ENCODE measurements at regions not wholly inside any gene's neighbourhood (a gene's known extent, or its start where the extent isn't known, plus 50 kb on each side); places are given as distances from the start of the nearest gene placed in this dataset.

DNA sequence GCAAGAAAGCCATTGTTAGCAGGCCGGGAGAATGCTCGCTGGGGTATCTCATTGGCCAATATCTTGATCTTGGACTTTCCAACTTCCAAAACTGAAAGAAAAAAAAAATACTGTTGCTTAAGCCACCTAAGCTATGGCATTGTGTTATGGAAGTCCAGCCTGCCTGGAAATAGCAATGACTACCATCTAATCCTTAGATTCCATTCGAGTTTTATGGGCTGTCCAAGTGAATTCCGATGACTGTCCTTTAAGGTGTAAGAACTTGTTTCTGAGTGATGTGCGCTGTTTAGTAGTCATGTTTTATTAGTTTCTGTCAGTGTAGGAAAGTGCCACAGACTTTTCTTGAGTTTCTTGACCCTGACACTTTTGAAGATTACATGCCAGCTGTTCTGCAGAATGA lies 762.6 kb downstream of the USP25 start:
- Mint-ChIP-seq H3K9me3 (peaks cover 9% of the 10 kb centered on the region), H3K36me3 (ENCODE audit: low read depth) (no peaks in the 10 kb centered on the region), H3K4me3 (no peak overlapping the region), H3K27ac (no peak overlapping the region), H3K27me3 (no peaks in the 10 kb centered on the region), H3K4me1 (ENCODE audit: low read depth) (no peaks in the 10 kb centered on the region)
- intact Hi-C loops (cut with micrococcal nuclease) = no loop called here

DNA sequence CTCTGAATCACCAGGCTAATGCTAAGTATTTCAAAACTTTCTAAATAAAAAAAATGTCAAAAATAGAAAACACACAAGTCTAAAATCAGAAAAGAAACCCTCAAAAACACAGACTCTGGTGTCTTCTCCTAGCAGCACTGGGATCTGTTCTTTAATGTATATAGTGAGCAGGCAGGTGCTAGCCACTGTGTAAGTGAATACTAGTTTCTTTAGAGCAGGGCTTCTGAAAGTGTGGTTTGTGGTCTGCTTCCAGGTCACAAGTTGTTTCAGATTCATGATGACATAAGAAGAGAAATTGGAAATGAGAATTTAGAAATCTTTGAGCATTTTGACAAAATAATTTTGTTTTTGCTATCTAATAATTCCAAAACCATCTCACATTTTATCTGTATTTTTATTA lies 763.1 kb downstream of the USP25 start:
- no peaks in the 10 kb centered on the region for H3K36me3 Mint-ChIP-seq (ENCODE audit: low read depth)
- peaks cover 9% of the 10 kb centered on the region for H3K9me3 Mint-ChIP-seq
- no peaks in the 10 kb centered on the region for H3K27me3 Mint-ChIP-seq
- intact Hi-C loops (cut with micrococcal nuclease) = no loop called here
- H3K27ac Mint-ChIP-seq = no peak overlapping the region
- no peaks in the 10 kb centered on the region for H3K4me1 Mint-ChIP-seq (ENCODE audit: low read depth)
- no peak overlapping the region for H3K4me3 Mint-ChIP-seq

DNA sequence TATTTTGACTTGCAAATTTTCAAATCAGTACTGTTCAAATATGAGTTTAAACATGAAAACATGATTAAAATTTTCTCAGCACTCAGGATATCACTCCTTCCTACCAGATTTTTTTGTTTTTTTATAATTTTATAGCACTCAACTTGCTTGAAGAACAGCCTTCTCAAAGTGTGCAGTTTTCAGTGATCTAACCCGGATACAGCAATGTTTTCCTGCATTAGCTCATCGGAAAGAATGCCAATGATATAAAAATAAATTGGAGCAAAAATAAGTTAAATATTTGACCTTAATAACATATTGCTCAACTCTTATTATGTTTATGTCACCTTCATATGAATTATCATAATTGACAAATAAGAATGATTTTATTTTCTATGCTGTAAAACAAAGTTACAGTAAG lies 766.8 kb downstream of the USP25 start:
- H3K36me3 Mint-ChIP-seq (ENCODE audit: low read depth) = no peaks in the 10 kb centered on the region

DNA sequence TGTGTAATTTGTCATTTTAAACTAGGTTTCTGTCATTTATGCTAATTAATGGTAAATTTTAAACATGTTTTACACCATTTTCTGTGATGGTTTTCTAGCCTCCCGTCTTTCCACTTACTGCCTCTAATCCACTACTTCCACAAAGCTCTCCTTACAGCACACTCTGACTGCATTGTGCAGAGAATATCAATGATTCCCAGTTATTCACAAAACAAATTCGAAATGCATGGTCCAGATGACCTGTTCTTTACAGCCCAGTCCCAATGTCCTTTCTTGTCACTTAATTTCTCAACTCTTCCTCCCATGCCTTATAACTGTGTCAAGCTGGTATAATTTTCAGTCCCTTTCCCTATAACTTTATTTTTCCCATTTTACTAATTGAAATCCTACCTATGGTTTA lies 770.5 kb downstream of the USP25 start:
- Mint-ChIP-seq H3K36me3 (ENCODE audit: low read depth) (no peaks in the 10 kb centered on the region), H3K27me3 (no peaks in the 10 kb centered on the region), H3K27ac (no peak overlapping the region), H3K4me1 (ENCODE audit: low read depth) (no peaks in the 10 kb centered on the region), H3K9me3 (peaks cover 9% of the 10 kb centered on the region), H3K4me3 (no peak overlapping the region)
- intact Hi-C loops (cut with micrococcal nuclease) = no loop called here

More for the DNA sequence above, 766.8 kb downstream of the USP25 start:
- no peak overlapping the region for H3K4me3 Mint-ChIP-seq
- H3K9me3 Mint-ChIP-seq = peaks cover 7% of the 10 kb centered on the region
- H3K4me1 Mint-ChIP-seq (ENCODE audit: low read depth) = no peaks in the 10 kb centered on the region
- no peak overlapping the region for H3K27ac Mint-ChIP-seq
- H3K27me3 Mint-ChIP-seq = no peaks in the 10 kb centered on the region
- intact Hi-C loops (cut with micrococcal nuclease) = no loop called here

DNA sequence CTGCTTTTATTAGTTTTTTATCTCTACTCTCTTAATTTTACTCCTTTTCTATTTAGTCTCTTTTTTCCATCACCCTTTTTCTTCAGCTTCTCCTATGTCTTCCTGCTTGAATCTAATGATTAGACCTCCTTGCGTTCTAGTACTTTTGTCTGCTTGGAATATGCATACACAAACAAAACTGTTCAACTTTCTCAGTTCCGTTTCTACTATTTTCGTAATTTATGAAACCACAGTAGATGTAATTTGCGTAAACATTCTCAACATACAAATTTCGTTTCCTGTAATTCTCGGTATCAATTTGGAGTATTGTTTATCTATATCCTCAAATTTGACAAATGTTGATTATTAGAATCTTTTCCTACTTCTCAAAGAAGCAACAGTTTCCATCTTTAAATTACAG lies 772.5 kb downstream of the USP25 start:
- no peak overlapping the region for H3K27ac Mint-ChIP-seq
- intact Hi-C loops (cut with micrococcal nuclease) = no loop called here
- H3K36me3 Mint-ChIP-seq (ENCODE audit: low read depth) = no peaks in the 10 kb centered on the region
- H3K27me3 Mint-ChIP-seq = no peaks in the 10 kb centered on the region
- H3K9me3 Mint-ChIP-seq = peaks cover 9% of the 10 kb centered on the region
- H3K4me3 Mint-ChIP-seq = no peak overlapping the region
- no peaks in the 10 kb centered on the region for H3K4me1 Mint-ChIP-seq (ENCODE audit: low read depth)

DNA sequence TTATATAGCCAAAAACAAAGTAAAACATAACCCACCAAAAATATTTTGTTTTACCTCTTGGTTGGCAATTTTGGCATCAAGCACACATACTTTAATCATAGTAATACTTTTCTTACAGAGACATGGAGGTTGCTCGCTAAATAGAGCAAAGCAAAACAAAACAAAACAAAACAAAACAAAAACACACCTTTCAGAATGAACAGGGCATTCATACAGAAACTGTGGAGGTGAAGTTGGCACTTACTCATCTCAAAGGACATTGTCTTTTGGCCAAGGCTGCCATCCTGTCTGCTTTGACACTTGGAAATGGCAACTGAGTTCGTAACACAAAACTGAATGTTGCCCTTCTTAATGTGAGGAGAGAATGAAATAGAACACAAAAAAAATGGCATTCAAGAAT lies 773.1 kb downstream of the USP25 start:
- H3K27me3 Mint-ChIP-seq = no peaks in the 10 kb centered on the region
- intact Hi-C loops (cut with micrococcal nuclease) = no loop called here
- H3K27ac Mint-ChIP-seq = no peak overlapping the region
- H3K9me3 Mint-ChIP-seq = peaks cover 9% of the 10 kb centered on the region
- no peaks in the 10 kb centered on the region for H3K4me1 Mint-ChIP-seq (ENCODE audit: low read depth)
- H3K4me3 Mint-ChIP-seq = no peak overlapping the region
- no peaks in the 10 kb centered on the region for H3K36me3 Mint-ChIP-seq (ENCODE audit: low read depth)

DNA sequence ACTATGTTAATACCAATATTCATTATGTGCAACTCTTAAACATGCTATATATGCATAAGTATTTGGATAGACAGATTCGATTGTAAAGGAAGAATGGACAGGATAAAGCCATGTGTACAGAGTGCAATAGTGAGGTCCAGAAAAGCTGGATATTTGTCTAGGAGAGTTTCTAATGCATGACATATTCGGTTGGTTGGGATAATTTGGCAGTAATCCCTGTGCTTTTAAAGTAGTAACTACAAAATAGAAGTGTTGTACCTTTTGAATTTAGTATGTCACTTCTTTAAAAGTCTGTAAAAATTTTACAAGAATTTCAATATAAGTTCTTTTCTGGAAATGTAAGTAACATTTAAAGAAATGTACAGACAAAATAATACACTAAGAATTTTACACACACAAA lies 774.5 kb downstream of the USP25 start:
- intact Hi-C loops (cut with micrococcal nuclease) = no loop called here
- no peak overlapping the region for H3K4me3 Mint-ChIP-seq
- H3K27ac Mint-ChIP-seq = no peak overlapping the region
- peaks cover 9% of the 10 kb centered on the region for H3K9me3 Mint-ChIP-seq
- no peaks in the 10 kb centered on the region for H3K27me3 Mint-ChIP-seq
- H3K36me3 Mint-ChIP-seq (ENCODE audit: low read depth) = no peaks in the 10 kb centered on the region
- H3K4me1 Mint-ChIP-seq (ENCODE audit: low read depth) = no peaks in the 10 kb centered on the region

DNA sequence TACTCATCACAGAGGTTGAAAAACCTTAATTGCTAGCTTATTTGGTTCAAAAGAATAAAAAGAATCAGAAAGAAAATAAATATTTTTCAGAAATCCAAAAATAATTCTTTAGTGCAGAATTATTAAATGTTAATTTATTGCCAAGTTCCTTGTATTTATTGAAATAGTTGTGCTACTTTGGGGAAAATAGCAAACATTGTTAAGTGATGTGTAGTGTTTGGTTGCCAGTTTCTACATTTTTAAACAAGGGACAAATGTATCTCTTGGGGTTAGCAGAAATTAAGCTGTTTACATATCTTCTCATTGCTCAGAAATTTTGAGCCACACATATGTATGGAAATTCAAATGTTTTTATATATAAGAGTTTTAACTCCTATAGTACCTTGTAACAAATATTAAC lies 775.0 kb downstream of the USP25 start:
- intact Hi-C loops (cut with micrococcal nuclease) = no loop called here
- H3K36me3 Mint-ChIP-seq (ENCODE audit: low read depth) = no peaks in the 10 kb centered on the region
- H3K4me3 Mint-ChIP-seq = no peak overlapping the region
- no peaks in the 10 kb centered on the region for H3K4me1 Mint-ChIP-seq (ENCODE audit: low read depth)
- H3K27ac Mint-ChIP-seq = no peak overlapping the region
- H3K9me3 Mint-ChIP-seq = peaks cover 9% of the 10 kb centered on the region
- H3K27me3 Mint-ChIP-seq = no peaks in the 10 kb centered on the region

DNA sequence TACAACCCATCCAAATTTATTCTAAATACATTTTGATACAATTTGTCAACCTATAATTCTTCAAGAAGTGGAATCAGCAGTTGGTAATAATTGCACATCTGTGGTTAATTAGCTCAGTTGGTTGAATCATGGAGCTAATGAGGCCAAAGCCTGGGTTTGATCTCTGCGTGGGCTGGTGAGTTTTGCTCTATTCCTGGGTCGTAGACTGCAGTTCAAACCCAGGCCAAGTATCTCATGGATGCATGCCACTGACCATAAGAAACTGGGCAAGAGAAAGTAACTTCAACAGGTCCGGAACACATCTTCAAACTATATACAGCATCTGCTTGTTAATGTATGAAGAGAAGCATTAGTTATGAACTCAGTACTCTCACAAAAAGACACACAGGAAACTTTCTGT lies 779.7 kb downstream of the USP25 start:
- Mint-ChIP-seq H3K9me3 (no peaks in the 10 kb centered on the region), H3K4me1 (ENCODE audit: low read depth) (no peaks in the 10 kb centered on the region), H3K4me3 (no peak overlapping the region), H3K27ac (no peak overlapping the region), H3K36me3 (ENCODE audit: low read depth) (no peaks in the 10 kb centered on the region), H3K27me3 (no peaks in the 10 kb centered on the region)
- intact Hi-C loops (cut with micrococcal nuclease) = no loop called here

DNA sequence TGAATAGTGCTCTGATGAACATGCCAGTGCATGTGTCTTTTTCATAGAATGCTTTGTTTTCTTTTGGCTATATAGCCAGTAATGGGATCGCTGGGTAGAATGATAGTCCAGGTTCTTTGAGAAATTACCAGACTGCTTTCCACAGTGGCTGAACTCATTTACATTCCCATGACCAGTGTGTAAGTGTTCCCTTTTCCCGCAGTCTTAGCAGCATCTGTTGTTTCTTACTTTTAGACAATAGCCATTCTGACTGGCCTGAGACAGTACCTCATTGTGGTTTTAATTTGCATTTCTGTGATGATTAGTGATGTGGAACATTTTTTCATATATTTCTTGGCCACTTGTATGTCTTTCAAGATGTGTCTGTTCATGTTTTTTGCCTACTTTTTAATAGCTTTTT lies 784.5 kb downstream of the USP25 start:
- H3K27ac Mint-ChIP-seq = no peak overlapping the region
- no peak overlapping the region for H3K4me3 Mint-ChIP-seq
- no peaks in the 10 kb centered on the region for H3K36me3 Mint-ChIP-seq (ENCODE audit: low read depth)
- intact Hi-C loops (cut with micrococcal nuclease) = no loop called here
- peaks cover 5% of the 10 kb centered on the region for H3K9me3 Mint-ChIP-seq
- no peaks in the 10 kb centered on the region for H3K27me3 Mint-ChIP-seq
- H3K4me1 Mint-ChIP-seq (ENCODE audit: low read depth) = no peaks in the 10 kb centered on the region

DNA sequence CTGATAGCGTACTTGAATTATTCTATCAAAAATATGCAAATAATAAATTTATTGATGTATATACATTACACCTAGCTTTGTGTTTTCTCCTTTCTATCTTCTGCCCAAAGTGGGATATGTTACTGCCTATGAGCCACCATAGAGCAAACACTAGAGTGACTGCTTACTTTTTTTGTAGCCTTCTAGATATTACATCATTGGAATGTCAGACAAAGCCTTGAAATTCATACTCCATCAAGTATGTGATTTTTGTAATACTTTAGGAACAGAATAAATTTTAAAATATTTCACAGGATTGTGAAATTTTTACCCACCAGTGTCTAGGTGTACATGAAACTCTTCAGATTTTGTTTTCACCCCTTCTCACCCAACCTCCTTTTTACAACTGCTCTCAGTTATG lies 787.6 kb downstream of the USP25 start:
- Mint-ChIP-seq H3K9me3 (peaks cover 5% of the 10 kb centered on the region), H3K4me1 (ENCODE audit: low read depth) (no peaks in the 10 kb centered on the region), H3K27me3 (no peaks in the 10 kb centered on the region), H3K4me3 (no peak overlapping the region), H3K27ac (no peak overlapping the region), H3K36me3 (ENCODE audit: low read depth) (no peaks in the 10 kb centered on the region)
- intact Hi-C loops (cut with micrococcal nuclease) = no loop called here

DNA sequence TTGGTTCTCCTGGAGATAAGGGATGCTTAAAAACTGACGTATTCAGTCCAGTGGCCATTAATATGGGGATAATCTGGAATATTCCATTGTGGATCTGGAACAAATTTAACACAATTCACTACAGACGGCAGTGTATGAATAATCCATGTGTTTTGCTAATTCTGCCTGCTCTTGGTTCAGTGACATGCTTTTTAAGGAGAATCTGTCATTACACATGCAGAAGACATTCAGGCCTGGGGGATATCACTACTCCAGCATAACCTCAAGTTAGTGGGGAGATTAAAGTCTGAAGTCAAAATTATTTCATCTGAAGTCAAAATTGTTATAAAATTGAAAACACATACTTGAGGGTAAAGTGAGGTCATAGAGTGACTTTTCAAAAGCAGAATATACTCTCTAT lies 789.3 kb downstream of the USP25 start:
- Mint-ChIP-seq H3K36me3 (ENCODE audit: low read depth) (no peaks in the 10 kb centered on the region), H3K4me3 (no peak overlapping the region), H3K4me1 (ENCODE audit: low read depth) (no peaks in the 10 kb centered on the region), H3K27ac (no peak overlapping the region), H3K9me3 (peaks cover 12% of the 10 kb centered on the region), H3K27me3 (no peaks in the 10 kb centered on the region)
- intact Hi-C loops (cut with micrococcal nuclease) = no loop called here

DNA sequence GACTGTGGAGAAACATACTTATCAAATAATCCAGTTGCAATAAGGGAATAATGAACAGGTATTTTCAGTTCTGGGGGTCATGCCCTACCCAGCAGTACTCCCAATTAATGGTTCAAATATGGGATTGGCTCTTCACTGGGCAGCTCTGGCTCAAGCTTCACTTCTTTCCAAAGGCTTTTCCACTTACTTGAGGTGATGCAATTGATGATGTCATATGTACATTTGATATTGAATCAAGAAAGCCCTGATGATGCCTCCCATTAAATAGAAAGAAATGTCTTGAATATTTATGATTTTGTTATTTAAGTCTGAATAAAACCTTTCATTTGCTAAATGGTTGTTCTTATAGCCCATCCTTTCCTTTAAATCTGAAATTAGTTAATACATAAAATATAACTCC lies 789.9 kb downstream of the USP25 start:
- H3K4me1 Mint-ChIP-seq (ENCODE audit: low read depth) = no peaks in the 10 kb centered on the region
- no peaks in the 10 kb centered on the region for H3K36me3 Mint-ChIP-seq (ENCODE audit: low read depth)
- intact Hi-C loops (cut with micrococcal nuclease) = no loop called here
- peaks cover 18% of the 10 kb centered on the region for H3K9me3 Mint-ChIP-seq
- H3K27me3 Mint-ChIP-seq = no peaks in the 10 kb centered on the region
- H3K4me3 Mint-ChIP-seq = no peak overlapping the region
- H3K27ac Mint-ChIP-seq = no peak overlapping the region

DNA sequence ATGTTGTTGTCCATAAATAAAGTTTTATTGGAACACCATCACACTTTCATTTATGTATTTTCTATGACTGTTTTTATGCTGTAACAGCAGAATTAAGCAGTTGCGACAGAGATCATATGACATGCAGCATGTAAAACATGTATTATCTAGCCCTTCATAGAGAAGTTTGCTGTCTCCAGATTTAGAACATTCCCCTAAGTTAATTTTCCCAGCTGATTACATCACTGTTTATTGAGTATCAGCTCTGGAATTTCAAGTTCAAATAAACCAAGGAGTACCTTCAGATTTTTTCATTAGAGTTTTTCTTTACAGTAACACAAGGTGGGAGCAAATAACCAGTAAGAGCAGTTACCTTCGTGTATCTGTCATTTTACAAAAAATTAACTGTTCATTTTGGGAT lies 792.8 kb downstream of the USP25 start:
- Mint-ChIP-seq H3K4me1 (ENCODE audit: low read depth) (no peaks in the 10 kb centered on the region), H3K36me3 (ENCODE audit: low read depth) (no peaks in the 10 kb centered on the region), H3K9me3 (peaks cover 32% of the 10 kb centered on the region), H3K27me3 (no peaks in the 10 kb centered on the region), H3K27ac (no peak overlapping the region), H3K4me3 (no peak overlapping the region)
- intact Hi-C loops (cut with micrococcal nuclease) = no loop called here

DNA sequence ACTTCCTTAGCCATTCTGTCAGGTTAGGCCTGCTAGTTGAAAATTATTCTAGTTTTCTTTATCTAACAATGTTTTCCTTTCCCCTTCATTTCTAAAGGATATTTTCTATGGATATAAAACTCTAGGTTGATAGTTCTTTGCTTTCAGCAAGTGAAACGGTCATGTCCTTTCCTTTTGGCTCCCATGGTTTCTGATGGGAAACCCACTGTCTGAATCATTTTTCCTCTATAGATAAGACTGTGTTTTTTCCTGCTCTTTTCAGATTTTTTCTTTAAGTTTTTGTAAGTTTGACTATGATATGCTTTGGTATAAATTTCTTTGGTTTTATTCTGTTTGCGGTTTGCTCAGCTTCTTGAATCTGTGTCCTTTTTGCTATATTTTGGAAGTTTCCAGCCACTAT lies 800.9 kb downstream of the USP25 start:
- no peaks in the 10 kb centered on the region for H3K36me3 Mint-ChIP-seq (ENCODE audit: low read depth)
- H3K4me3 Mint-ChIP-seq = no peak overlapping the region
- peaks cover 47% of the 10 kb centered on the region for H3K9me3 Mint-ChIP-seq
- no peak overlapping the region for H3K27ac Mint-ChIP-seq
- no peaks in the 10 kb centered on the region for H3K27me3 Mint-ChIP-seq
- no peaks in the 10 kb centered on the region for H3K4me1 Mint-ChIP-seq (ENCODE audit: low read depth)
- intact Hi-C loops (cut with micrococcal nuclease) = no loop called here

DNA sequence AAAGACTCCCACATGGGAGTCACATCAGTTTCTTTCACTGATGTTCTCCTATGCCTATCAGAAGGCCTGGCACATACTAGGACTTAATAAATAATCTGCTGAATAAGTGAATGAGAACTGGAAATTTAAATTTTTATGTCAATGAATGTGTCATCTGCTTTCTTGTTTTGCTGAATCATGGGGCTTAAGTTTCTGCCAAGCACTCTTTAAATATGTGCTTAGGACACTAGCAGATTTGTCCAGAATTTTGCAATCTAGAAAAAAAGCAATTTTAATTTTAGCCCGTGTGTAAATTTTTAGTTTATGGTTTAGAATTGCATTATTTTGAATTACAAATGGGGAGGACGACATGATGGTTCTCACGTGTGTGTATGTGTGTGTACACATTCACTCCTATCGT lies 803.1 kb downstream of the USP25 start:
- Mint-ChIP-seq H3K36me3 (ENCODE audit: low read depth) (no peaks in the 10 kb centered on the region), H3K27me3 (no peaks in the 10 kb centered on the region), H3K9me3 (peaks cover 29% of the 10 kb centered on the region), H3K4me1 (ENCODE audit: low read depth) (no peaks in the 10 kb centered on the region), H3K4me3 (no peak overlapping the region), H3K27ac (no peak overlapping the region)
- intact Hi-C loops (cut with micrococcal nuclease) = no loop called here

Measured in dendritic cell treated with granulocyte-macrophage colony-stimulating factor and Interleukin-4, amounts not matched to agents 40 ng/mL and 50 ng/mL, for 4 days (primary cell).